ENCODE measurements at regions not wholly inside any gene's neighbourhood (a gene's known extent, or its start where the extent isn't known, plus 50 kb on each side); places are given as distances from the start of the nearest gene placed in this dataset.
"Not testable (repeated sequence)": the region's sequence is repeated elsewhere in the genome, so short reads cannot be mapped to it uniquely, and the experiment has no call there.

DNA sequence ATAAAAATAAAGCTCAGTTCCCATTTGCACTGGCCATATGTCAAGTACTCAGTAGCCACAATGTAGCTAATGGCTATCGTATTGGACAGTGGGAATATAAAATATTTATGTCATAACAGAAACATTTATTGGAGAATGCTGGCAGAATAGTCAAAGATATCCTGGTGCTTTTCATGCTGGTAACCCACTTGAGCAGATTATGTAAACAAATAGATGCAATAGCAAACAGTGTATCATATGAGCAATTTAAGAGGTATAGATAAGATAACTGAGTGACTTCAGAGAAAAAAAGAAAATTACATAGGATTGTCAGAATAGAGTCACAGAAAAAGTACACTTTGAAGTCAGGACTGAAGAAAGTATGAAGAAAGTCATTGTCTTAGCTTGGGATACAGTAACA lies 426.6 kb downstream of the NDFIP2 start:
- DNase-seq: no peak

DNA sequence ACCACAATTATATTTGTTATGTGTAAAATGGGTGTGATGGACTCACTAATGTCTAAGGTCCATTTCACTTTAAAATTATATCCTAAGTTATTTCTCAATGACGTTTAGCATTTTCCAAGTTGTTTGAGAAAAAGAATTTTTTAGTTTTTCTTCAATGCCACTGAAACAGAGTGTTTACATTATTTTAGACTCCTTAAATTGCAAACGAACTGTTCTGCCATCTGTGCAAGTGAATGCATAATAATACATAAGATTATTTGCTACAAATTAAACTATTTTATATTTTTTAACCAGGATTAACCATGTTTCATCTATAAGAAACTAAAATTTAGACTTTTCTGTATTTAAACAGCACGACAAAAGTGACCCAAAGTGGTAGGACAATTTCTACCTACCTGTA lies 425.4 kb downstream of the NDFIP2 start:
- DNase-seq: no peak

DNA sequence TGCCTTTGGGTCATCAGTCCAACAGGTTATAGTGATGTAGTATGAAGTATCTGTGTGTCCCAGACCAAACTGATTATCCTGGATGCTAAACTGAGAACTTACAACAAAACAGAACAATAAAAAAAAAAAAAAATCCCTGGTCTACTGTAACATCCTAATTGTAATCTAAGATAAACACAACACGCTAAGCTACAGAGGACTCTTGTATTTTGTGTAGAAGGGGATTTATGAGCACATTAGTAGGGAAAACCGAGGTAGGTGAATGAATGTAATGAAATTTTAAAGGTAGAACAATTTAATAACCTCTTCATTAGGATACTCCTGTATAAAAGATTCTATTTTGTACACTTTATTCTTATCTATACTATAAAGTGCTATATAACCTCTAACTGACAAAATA lies 424.1 kb downstream of the NDFIP2 start:
- no peak for DNase-seq

DNA sequence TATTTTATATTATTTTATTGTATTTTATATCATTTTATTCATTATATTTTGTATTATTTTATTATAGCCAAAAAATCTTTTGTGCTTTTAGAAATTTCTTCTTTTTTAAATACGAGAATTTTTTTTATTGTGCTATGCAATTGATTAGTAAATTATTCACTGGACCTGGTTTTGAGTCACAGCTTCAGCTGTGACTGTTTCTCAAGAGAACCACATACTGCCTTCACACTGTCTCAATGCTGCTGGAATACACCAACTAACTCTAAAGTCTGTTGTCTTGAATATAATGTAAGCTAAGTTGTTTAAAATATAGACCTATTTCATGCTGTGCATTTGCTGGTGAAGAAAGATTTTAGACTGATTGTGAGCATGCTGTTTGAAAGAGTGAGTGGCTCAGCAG lies 423.6 kb downstream of the NDFIP2 start:
- DNase-seq: no peak

DNA sequence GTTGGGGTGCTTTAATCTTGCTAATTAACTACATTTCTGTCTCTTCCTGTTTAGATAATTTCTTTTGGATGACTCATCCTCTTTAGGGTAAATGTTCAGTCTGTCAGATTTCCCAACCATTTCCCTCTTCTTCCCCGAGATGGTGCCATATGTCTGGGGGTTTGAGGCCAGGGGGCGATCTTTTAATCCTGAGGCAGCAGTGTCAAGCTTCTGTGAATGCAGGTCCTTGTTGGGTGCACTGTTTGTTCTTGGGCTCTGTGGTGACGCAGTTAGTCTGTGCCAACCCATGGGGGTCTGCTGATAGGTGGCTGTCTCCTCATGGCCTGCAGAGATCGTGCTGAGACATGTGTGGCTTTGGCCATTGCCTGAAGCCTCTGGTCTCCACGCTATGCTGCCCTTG lies 420.4 kb downstream of the NDFIP2 start:
- peak; percentile 15 to 16 for DNase-seq

DNA sequence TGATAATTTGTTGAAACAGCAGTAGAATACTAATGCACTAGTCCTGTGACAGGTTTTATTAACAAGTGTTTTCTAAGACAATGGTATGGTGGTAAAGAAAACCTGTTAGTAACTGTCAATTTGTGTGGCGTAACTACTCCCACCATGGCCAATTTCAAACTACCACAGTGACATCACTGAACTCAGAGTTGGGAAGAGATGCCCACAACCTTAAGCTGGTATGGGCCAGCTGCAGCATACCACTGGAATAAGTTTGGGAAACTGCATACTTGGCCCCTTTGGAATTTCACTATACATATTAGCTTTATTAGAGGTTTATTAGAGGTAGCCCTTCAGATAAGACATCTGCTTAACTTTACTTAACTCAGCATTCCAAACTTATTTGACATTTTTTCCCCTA lies 419.4 kb downstream of the NDFIP2 start:
- no peak for DNase-seq

DNA sequence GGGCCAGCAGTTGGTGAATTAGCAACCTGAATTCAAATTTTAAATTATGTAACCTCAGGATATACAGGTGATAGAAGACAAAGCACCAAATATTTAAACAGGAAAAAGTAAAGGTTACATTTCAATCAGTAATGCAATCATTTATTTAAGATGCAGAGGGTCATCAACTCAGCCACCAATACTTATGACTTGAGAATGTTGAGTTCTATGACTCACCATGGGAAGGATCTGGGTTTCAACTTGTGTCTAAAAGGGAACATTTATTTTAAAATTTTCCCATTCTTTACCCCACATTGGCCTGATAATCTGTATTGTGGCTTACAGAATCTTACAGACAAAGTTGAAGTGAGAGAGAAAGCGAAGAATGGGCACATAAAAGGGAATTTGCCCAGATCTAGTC lies 418.0 kb downstream of the NDFIP2 start:
- no peak for DNase-seq

DNA sequence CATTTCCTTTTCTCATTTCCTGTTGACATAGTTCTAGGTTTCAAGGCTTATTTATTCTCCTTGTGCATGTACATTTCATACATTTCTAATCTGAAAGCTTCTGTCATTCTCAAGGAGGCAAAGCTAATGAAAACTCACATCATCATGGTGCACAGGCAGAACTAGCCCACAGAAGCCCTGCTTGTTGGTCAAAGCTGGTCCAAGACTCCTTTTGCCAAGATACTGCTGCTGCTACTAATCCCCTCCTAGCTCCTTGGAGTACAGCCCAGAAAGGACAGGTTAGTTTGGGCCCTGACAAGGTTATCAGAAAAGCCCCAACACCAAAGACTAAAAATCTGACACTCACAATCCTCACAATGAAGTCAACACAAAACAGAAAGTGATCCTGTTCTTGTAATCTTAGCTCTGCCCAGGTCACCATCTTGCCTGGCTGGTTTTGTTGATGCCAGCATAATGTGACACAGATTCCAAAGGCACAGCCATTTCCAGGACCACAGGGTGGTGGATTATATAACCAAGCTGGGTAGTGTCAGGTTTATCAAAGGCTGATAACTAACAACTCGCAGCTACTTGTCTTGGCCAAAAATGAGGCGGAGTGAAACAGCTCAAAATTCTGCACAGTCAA lies 417.4 kb downstream of the NDFIP2 start:
- no peak for DNase-seq

DNA sequence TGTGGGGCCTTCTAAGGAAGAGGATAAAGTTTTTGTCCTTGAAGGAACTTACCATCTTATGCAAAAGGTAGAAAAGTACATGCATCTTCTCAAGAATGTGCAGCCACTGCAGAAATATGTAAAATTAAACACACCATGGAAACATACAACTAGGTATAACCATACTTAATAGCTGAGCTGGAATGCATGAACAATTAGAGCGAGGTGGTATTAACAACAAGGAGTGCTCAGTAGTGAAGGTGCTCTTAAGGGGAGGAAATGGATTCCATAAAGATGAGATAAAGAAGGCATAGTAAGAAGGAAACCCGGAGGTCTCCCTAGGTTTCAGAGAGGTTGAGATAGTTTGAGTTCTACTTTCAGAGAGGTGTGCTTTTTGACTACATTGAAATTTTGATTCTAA lies 415.9 kb downstream of the NDFIP2 start:
- DNase-seq: no peak

DNA sequence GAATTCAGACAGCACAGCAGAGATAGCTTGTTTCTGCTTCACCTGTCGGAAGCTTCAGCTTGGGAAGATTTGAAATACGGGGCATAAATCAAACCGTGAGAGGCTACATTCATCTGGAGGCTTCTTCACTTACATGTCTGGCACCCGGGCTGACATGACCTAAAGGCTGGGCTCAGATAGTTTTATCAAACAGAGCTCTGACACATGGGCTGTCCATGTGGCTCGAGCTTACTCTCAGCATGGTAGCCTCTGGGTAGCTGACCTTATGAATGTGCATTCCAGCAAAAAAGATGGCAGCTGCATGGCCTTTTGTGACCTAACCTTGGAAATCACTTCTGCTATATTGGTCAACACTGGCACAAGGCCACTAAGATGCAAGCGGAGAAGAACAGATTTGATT lies 414.5 kb downstream of the NDFIP2 start:
- DNase-seq: no peak

DNA sequence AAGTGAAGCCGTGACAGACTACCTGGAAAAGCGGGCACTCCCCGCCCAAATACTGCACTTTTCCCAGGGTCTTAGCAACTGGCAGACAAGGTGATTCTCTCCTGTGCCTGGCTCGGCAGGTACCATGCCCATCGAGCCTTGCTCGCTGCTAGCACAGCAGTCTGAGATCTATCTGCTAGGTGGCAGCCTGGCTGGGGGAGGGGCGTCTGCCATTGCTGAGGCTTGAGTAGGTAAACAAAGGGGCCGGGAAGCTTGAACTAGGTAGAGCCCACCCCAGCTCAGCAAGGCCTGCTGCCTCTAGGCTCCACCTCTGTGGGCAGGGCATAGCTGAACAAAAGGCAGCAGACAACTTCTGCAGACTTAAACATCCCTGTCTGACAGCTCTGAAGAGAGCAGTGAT lies 406.3 kb downstream of the NDFIP2 start:
- DNase-seq: not testable (repeated sequence)

DNA sequence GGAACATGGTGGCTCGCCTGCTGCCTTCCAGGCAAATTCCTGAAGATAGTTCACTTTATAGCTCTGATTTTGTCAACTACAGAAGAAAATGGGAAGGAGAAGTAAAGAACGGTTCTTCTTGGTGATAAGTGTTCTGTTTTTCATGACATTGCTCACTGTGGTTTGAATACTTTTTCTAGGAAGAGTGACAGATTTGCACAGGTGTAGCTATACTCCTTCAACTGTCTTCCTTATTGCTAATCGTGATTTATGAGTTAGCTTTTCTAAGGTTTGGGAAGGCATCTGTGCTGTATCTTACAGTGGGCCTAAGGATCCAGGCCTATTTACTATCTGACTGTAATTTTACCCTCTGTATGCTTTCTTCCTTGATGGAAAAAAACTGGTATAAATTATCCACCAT lies 405.6 kb downstream of the NDFIP2 start:
- no peak for DNase-seq

DNA sequence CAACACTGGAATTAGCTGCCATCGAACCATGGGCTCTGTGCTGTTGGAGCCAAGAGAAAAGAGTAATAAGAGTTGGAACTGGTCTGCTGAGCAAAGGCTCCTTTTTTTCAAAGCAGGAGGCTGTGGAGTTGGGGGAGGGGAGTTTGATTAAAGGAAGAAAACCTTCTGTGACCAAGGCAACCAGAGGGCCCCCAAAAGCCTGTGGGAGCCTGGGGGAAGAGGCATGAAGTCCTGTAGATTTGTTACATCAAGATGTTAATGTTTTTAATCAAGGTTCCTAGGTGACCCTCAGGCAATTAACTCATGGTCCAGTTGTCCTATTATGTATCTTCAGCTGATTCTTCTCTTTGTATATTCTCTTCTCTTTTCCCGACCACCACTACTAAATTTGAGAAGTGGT lies 403.9 kb downstream of the NDFIP2 start:
- no peak for DNase-seq

DNA sequence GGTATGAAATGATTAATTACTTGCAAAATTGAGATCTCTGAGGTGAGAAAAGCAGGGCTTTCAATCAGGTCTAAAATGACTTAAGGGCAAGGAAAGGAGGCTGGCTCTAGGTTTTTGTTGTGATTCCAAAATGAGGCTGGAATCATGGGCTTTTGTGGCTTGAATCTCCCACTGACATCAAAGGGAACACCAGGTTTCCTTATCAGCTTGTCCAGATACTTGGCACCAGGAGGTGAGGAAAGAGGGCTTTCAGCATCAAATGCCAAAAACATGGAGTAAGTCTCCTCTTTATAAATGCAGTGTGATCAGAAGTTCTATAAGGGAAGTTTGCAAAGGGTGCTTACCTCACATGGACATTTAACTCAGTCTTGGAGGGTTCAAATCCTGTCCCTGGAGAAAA lies 402.3 kb downstream of the NDFIP2 start:
- DNase-seq: no peak

DNA sequence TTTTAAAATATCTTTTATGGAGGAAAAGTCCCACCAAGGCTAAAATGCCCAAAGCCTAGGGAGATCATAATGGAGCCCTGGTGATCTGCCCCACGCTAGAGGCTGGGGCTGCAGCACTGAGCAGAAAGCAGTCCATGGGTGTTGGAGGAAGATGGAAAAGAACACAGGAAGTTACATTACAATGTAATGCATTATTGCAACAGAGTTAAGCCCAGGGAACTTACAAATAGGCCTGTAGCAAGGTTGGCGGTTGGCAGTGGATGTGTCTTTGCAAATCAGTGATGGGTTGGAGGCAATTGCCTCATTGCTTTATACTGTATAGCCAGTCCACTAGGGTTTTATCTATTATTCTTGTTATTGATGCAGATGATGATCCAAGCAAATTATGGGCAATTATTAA lies 399.9 kb downstream of the NDFIP2 start:
- DNase-seq: peak; percentile 79 to 83

DNA sequence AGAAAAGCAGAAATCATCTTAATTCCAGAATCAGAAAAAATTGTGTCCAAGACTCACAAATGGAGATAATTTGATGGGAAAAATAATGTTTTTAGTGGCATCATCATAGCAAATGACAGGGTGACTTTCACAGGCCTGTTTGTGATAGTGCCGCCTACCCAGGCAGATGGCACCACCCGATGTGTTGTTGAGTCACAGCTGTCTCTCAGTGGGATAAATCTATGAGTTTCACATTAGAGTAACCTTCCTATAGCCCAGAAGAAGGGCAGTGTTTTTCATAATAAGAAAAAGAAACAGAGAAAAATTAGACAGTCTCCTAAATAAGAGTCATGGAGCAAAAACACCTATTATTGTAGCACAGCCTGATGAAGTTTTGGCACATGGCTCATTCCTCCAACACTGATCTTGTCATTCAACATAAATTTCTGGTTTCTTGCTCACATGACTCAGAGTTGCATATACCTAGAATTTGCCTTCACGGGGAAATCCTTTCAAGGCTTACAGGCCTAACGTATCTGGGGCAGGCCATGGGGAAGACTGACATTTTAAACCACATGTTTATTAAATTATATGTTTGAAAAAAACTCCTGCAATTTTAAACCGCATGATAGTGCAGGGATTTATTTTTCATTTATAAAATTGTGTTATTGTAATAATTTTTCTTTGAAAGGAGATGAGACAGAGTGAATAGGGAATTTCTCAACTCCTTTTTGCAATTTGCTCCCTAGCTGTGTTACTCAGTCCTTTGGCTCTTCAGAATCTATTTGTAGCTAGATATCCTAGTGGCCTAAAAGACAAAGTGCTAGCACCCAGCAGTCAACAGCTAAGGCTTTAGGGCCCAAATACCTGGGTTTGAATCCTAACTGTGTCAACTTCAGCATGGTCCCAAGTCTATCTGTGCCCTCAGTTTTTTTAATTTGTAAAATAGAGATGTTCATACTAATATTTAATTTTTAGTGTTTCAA lies 393.7 kb downstream of the NDFIP2 start:
- no peak for DNase-seq

DNA sequence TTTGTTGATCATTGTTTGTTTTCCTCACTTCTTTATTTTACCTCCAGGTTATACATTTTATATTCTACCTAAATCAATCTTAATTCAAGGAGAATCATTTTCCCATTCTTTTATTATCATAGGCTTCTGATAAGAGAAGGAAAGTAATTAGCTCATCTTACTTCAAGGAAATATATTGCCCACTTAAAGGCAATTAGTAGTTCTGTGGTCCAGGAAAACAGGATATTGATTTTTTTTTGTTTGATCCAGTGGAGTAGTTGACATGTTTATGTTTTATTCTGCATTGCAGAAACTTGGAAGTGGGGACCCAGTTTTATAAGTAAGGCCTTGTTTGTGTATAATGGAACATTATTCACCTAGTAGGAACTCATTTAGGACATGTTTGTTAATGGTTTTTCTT lies 390.6 kb downstream of the NDFIP2 start:
- no peak for DNase-seq

DNA sequence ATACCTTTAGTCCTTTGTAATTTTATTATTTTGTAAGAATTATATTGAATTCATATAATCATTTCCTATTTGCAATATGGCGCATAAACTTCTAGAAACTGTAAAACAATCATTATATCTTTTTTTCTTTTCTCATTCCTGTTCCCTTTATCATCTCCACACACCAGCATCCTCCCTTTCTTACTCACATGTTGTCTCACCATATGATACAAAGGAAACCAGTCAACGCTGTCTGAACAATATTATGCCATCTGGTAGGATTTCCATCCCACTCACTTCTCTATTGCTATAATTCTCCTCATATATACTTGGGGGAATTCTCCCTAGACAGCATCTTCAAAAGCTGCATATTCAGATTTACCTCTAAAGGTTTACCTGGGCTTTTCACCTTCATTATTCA lies 389.8 kb downstream of the NDFIP2 start:
- DNase-seq: no peak

DNA sequence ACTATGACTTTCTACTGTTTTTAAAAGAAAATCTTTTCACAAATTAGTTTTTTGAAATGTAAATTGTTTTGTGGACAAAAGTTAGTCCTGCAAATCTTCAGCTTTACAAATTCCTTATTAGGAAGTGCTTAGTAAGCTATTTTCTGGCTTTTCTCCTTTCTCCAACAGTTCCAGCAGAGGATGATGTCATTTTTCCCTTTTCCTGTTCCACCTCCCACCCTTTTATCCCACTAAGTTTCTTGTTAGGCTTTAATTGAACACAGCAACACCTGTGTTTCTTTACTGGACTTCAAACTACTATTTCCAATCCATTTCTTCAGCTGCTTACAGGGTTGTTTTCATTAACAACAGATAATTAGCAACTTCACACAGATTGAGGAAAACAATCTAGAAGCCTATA lies 389.2 kb downstream of the NDFIP2 start:
- no peak for DNase-seq

DNA sequence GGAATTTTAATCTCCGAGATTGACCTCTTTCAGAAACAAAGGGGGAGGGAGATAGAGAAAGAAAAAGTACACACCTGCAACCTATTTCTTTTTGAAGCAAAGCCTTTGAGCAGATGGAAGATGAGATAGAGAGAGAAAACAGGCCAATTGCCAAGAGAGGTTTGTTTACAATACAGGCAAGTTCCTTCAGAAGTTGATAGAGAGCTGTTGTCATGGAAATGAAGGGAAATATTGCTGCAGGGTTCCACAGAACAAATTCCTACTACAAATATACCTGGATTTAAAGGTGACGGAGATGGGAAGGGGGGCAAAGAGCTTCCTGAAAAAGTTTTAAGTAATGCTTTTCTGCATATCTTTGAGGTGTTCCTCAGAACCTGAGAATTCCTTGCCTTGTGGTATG lies 388.4 kb downstream of the NDFIP2 start:
- no peak for DNase-seq

DNA sequence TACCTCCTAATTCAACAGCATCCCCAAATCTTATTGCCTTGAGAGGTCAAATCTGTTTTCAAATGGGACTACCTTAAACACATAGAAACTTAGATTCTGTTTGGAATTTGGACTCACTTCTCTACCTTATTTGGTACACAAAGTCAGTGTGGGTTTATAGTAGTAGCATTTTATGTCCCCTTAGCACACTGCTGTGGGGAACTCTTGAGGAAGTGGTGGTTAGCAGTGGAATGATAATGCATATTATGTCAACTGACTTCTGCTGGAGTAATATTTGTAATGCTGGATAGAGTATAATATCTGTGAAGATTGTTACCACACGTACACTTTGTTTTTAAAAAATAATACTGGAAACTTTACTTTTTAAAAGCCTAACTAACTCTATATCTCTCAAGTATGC lies 386.3 kb downstream of the NDFIP2 start:
- peak; percentile 58 to 72 for DNase-seq

DNA sequence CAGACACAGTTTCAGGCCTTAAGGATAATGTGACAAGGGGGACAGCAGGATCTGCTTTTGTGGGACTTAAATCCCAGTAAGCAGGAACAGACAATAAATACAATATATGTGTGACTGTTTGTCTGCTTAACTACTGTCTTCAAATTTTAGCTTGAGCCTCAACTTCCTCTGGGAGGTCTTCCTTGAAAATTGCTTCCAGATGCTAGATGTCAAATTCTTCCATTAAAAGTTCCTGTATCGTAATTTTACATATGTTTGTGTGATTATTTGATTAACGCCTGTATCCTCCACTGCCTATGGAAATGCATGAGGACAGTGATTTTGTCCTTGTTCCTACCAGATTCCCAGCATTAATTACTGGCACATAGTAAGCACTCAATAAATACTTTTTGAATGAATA lies 385.5 kb downstream of the NDFIP2 start:
- DNase-seq: no peak

DNA sequence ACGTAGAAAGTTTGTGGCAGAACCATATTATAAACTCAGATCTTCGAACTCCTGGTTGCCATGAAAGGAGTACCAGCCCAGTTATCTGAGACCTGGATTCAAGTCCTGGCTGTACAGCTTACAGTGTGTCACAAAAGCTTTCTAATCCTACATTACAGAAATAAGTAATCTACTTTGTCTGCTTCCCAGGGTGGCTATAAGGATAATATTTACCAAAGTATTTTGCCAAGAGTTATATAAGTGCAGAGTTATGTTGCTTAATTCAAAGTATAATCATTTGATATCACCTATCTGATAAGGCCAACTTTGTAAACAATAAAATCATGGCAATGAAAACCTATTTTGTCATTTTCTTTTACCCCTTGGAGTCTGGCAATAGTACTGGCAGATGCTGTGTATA lies 381.6 kb downstream of the NDFIP2 start:
- DNase-seq: no peak

DNA sequence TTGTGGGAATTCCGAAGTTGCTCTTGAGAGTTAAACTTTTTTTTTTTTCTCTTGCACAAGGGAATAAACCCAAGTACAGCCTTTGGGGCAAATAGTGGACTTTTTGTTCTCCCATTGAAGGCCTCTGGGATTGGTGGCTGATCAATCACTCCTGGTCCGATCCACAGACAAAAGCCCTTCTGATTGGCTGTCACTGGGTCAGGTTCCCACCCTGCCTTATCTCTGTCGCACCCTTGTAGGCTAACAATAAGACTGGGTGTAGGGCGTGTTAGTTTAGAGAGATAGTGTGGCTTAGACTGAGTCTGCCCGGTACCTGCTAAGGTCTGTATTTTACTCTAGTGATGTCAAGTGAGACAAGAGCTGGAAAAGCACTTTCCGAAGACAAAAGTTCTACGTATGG lies 380.8 kb downstream of the NDFIP2 start:
- no peak for DNase-seq

DNA sequence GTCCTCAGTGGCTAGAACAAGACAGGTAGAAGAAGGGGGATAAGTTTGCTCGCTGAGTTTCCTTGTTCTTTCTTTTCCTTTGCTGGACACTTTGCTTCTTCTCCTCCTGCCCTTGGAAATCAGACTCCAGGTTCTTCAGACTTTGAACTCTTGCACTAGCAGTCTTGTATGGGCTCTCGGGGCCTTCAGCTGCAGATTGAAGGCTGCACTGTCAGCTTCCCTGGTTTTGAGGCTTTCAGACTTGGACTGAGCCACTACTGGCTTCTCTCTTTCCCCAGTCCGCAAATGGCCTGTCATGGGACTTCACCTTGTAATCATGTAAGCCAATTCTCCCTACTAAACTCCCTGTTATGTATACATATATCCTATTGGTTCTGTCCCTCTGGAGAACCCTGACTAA lies 379.8 kb downstream of the NDFIP2 start:
- DNase-seq: no peak

Data from Kasumi-1 (cell line).